ENCODE measurements at regions not wholly inside any gene's neighbourhood (a gene's known extent, or its start where the extent isn't known, plus 50 kb on each side); places are given as distances from the start of the nearest gene placed in this dataset.

DNA sequence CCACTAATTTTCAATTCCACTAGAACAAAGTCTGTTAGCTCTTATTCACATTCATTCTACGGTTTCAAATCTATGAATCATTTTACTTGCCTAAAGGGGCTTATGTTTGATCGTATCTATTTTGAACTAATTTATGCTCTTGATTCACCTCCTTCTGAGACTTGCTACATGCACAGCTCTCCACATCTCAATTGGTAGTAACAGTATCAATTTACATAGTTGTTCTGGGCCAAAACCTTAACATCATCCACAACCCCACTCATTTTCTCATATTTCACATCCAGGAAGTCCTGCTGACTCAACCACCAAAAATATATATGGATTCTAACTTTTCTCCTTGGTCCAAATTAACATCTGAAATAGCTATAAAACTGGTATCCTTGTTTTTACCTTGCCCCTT is 208.6 kb downstream of the RASSF9 start:
- TF ChIP-seq, protein P1, sequence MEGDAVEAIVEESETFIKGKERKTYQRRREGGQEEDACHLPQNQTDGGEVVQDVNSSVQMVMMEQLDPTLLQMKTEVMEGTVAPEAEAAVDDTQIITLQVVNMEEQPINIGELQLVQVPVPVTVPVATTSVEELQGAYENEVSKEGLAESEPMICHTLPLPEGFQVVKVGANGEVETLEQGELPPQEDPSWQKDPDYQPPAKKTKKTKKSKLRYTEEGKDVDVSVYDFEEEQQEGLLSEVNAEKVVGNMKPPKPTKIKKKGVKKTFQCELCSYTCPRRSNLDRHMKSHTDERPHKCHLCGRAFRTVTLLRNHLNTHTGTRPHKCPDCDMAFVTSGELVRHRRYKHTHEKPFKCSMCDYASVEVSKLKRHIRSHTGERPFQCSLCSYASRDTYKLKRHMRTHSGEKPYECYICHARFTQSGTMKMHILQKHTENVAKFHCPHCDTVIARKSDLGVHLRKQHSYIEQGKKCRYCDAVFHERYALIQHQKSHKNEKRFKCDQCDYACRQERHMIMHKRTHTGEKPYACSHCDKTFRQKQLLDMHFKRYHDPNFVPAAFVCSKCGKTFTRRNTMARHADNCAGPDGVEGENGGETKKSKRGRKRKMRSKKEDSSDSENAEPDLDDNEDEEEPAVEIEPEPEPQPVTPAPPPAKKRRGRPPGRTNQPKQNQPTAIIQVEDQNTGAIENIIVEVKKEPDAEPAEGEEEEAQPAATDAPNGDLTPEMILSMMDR (IDR thresholded peaks at IDR 0.05; ENCODE audit: insufficient read depth, low read depth, low read length): no peak
- no peak for TF ChIP-seq EZH2 (IDR thresholded peaks at IDR 0.05; ENCODE audit: insufficient read depth, low read length)

All from astrocyte (in vitro differentiated cells and primary cell).